Ovary (tissue), 3 donors: ENCODE measurements at regions not wholly inside any gene's neighbourhood (a gene's known extent, or its start where the extent isn't known, plus 50 kb on each side); places are given as distances from the start of the nearest gene placed in this dataset.

ENCODE experiments used
- CTCF ChIP-seq, 3 donors: fragments of 450-650 bp in 2 of 3; fragments of 200-600 bp in 1 of 3; IDR thresholded peaks; one replicate each; pipeline versions ENCODE4 v1.5.1 to v1.8.0; 2016 to 2022; ENCODE audit warnings: antibody characterized with exemption in 3 of 3, mild to moderate bottlenecking in 1 of 3
- EP300 ChIP-seq: sonication (generic); formaldehyde crosslinking; IDR thresholded peaks from one replicate; pipeline ENCODE4 v1.6.1; 2017; ENCODE audit warnings: antibody characterized with exemption
- POLR2A ChIP-seq: fragments of 450-650 bp; IDR thresholded peaks from one replicate; pipeline ENCODE4 v1.6.1; 2017; ENCODE audit warnings: antibody characterized with exemption, mild to moderate bottlenecking, moderate library complexity
- donor health status: DM: no; HTN: no; CAD: no.

DNA sequence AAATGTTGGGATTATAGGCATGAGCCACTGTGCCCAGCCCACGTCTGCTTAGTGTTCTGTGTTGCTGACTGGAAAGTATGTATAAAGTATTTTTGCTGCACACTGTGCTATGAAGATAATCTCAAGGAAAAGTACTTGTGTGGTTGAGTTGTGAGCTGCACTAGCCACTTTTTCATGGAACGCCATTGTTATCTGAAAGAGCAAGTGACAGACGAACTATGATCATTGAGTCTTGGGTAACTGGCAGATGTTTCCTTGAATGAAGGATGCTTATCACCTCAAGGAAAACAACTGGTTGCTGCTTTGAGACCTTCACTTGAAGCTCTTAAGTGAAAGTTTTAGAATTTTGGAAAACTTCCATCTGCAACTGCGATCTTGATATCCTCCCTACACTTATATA, 82.2 kb upstream of the KCTD1 start:
- TF ChIP-seq EP300 = no peak
- no peak for TF ChIP-seq CTCF (IDR thresholded peaks at IDR 0.05)
- TF ChIP-seq POLR2A = no peak
